Liver (tissue), 3 donors: ENCODE measurements at regions not wholly inside any gene's neighbourhood (a gene's known extent, or its start where the extent isn't known, plus 50 kb on each side); places are given as distances from the start of the nearest gene placed in this dataset.

Experiments used
- CTCF ChIP-seq: fragments of 150-350 bp; IDR thresholded peaks from 2 replicates; pipeline ENCODE4 v1.5.1; 2017; ENCODE audit warnings: improper control_type of control experiment, low read depth, low read length; ENCODE audit not compliant: missing input control
- FOXA2 ChIP-seq: IDR thresholded peaks from 2 replicates; pipeline ENCODE4 v1.6.1; 2016; ENCODE audit warnings: antibody characterized with exemption
- GABPA ChIP-seq, 2 donors: IDR thresholded peaks in 1 of 2; conservative IDR thresholded peaks in 1 of 2; 2 replicates each; pipeline ENCODE4 v1.6.1; 2016; ENCODE audit warnings: antibody characterized with exemption in 2 of 2, mild to moderate bottlenecking in 1 of 2, moderate library complexity in 1 of 2
- JUND ChIP-seq, 2 donors: IDR thresholded peaks; 2 replicates each; pipeline ENCODE4 v1.6.1; 2016; ENCODE audit warnings: antibody characterized with exemption in 2 of 2
- MAX ChIP-seq: IDR thresholded peaks from 2 replicates; pipeline ENCODE4 v1.6.1; 2016; ENCODE audit warnings: antibody characterized with exemption
- RAD21 ChIP-seq, 2 donors: IDR thresholded peaks; 2 replicates each; pipeline ENCODE4 v1.6.1; 2016; ENCODE audit warnings: antibody characterized with exemption in 2 of 2, mild to moderate bottlenecking in 2 of 2
- REST ChIP-seq: IDR thresholded peaks from 2 replicates; pipeline ENCODE4 v1.6.1; 2016; ENCODE audit warnings: antibody characterized with exemption, mild to moderate bottlenecking
- SP1 ChIP-seq: IDR thresholded peaks from 2 replicates; pipeline ENCODE4 v1.6.1; 2018; ENCODE audit warnings: antibody characterized with exemption, mild to moderate bottlenecking
- TAF1 ChIP-seq: conservative IDR thresholded peaks from 2 replicates; pipeline ENCODE4 v1.6.1; 2016; ENCODE audit warnings: antibody characterized with exemption, mild to moderate bottlenecking
- YY1 ChIP-seq: IDR thresholded peaks from 2 replicates; pipeline ENCODE4 v1.6.1; 2016; ENCODE audit warnings: antibody characterized with exemption, mild to moderate bottlenecking
- donor health status: healthy.
- donor health status: healthy.

- TF ChIP-seq SP1: no peak
- no peak for TF ChIP-seq CTCF
- no peak for TF ChIP-seq REST
- TF ChIP-seq JUND (IDR thresholded peaks at IDR 0.05): no peak
- TF ChIP-seq YY1: no peak
- no peak for TF ChIP-seq MAX
- TF ChIP-seq TAF1: no peak
- no peak for TF ChIP-seq RAD21 (IDR thresholded peaks at IDR 0.05)
- TF ChIP-seq GABPA (IDR thresholded peaks at IDR 0.05 in 1 of 2, conservative IDR thresholded peaks at IDR 0.05 in 1 of 2): no peak
- no peak for TF ChIP-seq FOXA2
Observed at GRCh38 chr6:1145768-1146218, 166.1 kb upstream of the FOXQ1 start.
